ENCODE measurements at regions not wholly inside any gene's neighbourhood (a gene's known extent, or its start where the extent isn't known, plus 50 kb on each side); places are given as distances from the start of the nearest gene placed in this dataset.
A peak's percentile ranks its signal among the peaks of the same experiment; 100 is the strongest.

GRCh38 chr20:24131684-24132083, 143.1 kb upstream of the GGTLC1 start:
- peak overlapping the region; percentile 5 to 45 for H3K27ac Mint-ChIP-seq

GRCh38 chr20:24131281-24131680, 142.7 kb upstream of the GGTLC1 start:
- Histone ChIP-seq H3K4me3 (ENCODE audit: control insufficient read depth in 1 of 2, extremely low read depth in 1 of 2, low read length in 1 of 2) (no peak overlapping the region), H3K9me3 (no peaks in the 10 kb centered on the region), H3K27me3 (replicated peaks in 1 of 2; ENCODE audit: control insufficient read depth in 2 of 2, extremely low read depth in 1 of 2, insufficient read depth in 2 of 2, low read length in 1 of 2) (no peaks in the 10 kb centered on the region), H3K36me3 (ENCODE audit: control insufficient read depth in 2 of 2, extremely low read depth in 1 of 2, insufficient read depth in 1 of 2, low read length in 1 of 2) (no peaks in the 10 kb centered on the region), H3K27ac (ENCODE audit: low read length) (no peak overlapping the region), H3K4me1 (ENCODE audit: control insufficient read depth in 1 of 2, extremely low read depth in 1 of 2, insufficient read depth in 2 of 2, low read length in 2 of 2) (peaks cover 0 to 11% of the 10 kb centered on the region in 2 experiments)
- POLR2A ChIA-PET: no interaction called here
- ATAC-seq (replicated peaks in 1 of 4): no peak
- CTCF ChIA-PET: no interaction called here
- no peaks in the 10 kb centered on the region for H3K36me3 Mint-ChIP-seq
- no peak overlapping the region for H3K27ac Mint-ChIP-seq
- no peak for DNase-seq
- WGBS (ENCODE audit: insufficient coverage): 100% methylated on average over 2 of the region's 4 CpGs
- H3K4me1 Mint-ChIP-seq: peaks cover 0 to 9% (median 5%) of the 10 kb centered on the region in 3 donors
- no peaks in the 10 kb centered on the region for H3K9me3 Mint-ChIP-seq
- H3K4me3 Mint-ChIP-seq: no peak overlapping the region
- H3K27me3 Mint-ChIP-seq: peaks cover 0 to 3% of the 10 kb centered on the region in 2 donors

More at GRCh38 chr20:24131684-24132083, 143.1 kb upstream of the GGTLC1 start:
- DNase-seq (no peak), ATAC-seq (replicated peaks in 1 of 4) (no peak)
- H3K4me3 ChIP-seq (ENCODE audit: control insufficient read depth in 1 of 2, extremely low read depth in 1 of 2, low read length in 1 of 2): no peak overlapping the region
- H3K36me3 ChIP-seq (ENCODE audit: control insufficient read depth in 2 of 2, extremely low read depth in 1 of 2, insufficient read depth in 1 of 2, low read length in 1 of 2): no peaks in the 10 kb centered on the region
- Mint-ChIP-seq H3K36me3 (no peaks in the 10 kb centered on the region), H3K9me3 (no peaks in the 10 kb centered on the region), H3K4me3 (no peak overlapping the region), H3K27me3 (no peaks in the 10 kb centered on the region), H3K4me1 (peaks cover 0 to 9% (median 5%) of the 10 kb centered on the region in 3 donors)
- H3K27me3 ChIP-seq (replicated peaks in 1 of 2; ENCODE audit: control insufficient read depth in 2 of 2, extremely low read depth in 1 of 2, insufficient read depth in 2 of 2, low read length in 1 of 2): no peaks in the 10 kb centered on the region
- H3K9me3 ChIP-seq: no peaks in the 10 kb centered on the region
- ChIA-PET POLR2A (no interaction called here), CTCF (interaction anchor here in 1 of 2 donors (0.7 kb wide), 1 partner anchor 821 kb away, joined by 4 read pairs; no protein-coding TSS in a partner anchor)
- 33% methylated on average over 1 of the region's 1 CpG for WGBS (ENCODE audit: insufficient coverage)
- H3K27ac ChIP-seq (ENCODE audit: low read length): no peak overlapping the region
- peaks cover 0 to 11% of the 10 kb centered on the region in 2 experiments for H3K4me1 ChIP-seq (ENCODE audit: control insufficient read depth in 1 of 2, extremely low read depth in 1 of 2, insufficient read depth in 2 of 2, low read length in 2 of 2)

GRCh38 chr20:24129641-24130040, 141.1 kb upstream of the GGTLC1 start:
- Mint-ChIP-seq H3K4me3 (no peak overlapping the region), H3K27ac (no peak overlapping the region), H3K36me3 (no peaks in the 10 kb centered on the region), H3K27me3 (peaks cover 3 to 8% of the 10 kb centered on the region in 2 donors), H3K9me3 (no peaks in the 10 kb centered on the region), H3K4me1 (peaks cover 0 to 9% (median 5%) of the 10 kb centered on the region in 3 donors)
- Histone ChIP-seq H3K36me3 (ENCODE audit: control insufficient read depth in 2 of 2, extremely low read depth in 1 of 2, insufficient read depth in 1 of 2, low read length in 1 of 2) (no peaks in the 10 kb centered on the region), H3K27ac (ENCODE audit: low read length) (no peak overlapping the region), H3K4me1 (ENCODE audit: control insufficient read depth in 1 of 2, extremely low read depth in 1 of 2, insufficient read depth in 2 of 2, low read length in 2 of 2) (no peaks in the 10 kb centered on the region), H3K27me3 (replicated peaks in 1 of 2; ENCODE audit: control insufficient read depth in 2 of 2, extremely low read depth in 1 of 2, insufficient read depth in 2 of 2, low read length in 1 of 2) (peaks cover 0 to 6% of the 10 kb centered on the region in 2 experiments), H3K9me3 (no peaks in the 10 kb centered on the region), H3K4me3 (ENCODE audit: control insufficient read depth in 1 of 2, extremely low read depth in 1 of 2, low read length in 1 of 2) (no peak overlapping the region)
- no CpG with 5 or more reads among the region's 1 CpG for WGBS (ENCODE audit: insufficient coverage)
- ATAC-seq (replicated peaks in 1 of 4): no peak
- CTCF ChIA-PET: interaction anchor here in 1 of 2 donors (0.6 to 0.7 kb wide), 2 partner anchors 183 to 191 kb away, joined by 5 to 6 read pairs; no protein-coding TSS in a partner anchor
- POLR2A ChIA-PET: no interaction called here
- DNase-seq: no peak

- no peaks in the 10 kb centered on the region for H3K36me3 Mint-ChIP-seq
- Histone ChIP-seq H3K27ac (ENCODE audit: low read length) (no peak overlapping the region), H3K4me1 (ENCODE audit: control insufficient read depth in 1 of 2, extremely low read depth in 1 of 2, insufficient read depth in 2 of 2, low read length in 2 of 2) (no peaks in the 10 kb centered on the region), H3K27me3 (replicated peaks in 1 of 2; ENCODE audit: control insufficient read depth in 2 of 2, extremely low read depth in 1 of 2, insufficient read depth in 2 of 2, low read length in 1 of 2) (peaks cover 0 to 8% of the 10 kb centered on the region in 2 experiments), H3K36me3 (ENCODE audit: control insufficient read depth in 2 of 2, extremely low read depth in 1 of 2, insufficient read depth in 1 of 2, low read length in 1 of 2) (no peaks in the 10 kb centered on the region), H3K4me3 (ENCODE audit: control insufficient read depth in 1 of 2, extremely low read depth in 1 of 2, low read length in 1 of 2) (no peak overlapping the region), H3K9me3 (no peaks in the 10 kb centered on the region)
- DNase-seq (no peak), ATAC-seq (replicated peaks in 1 of 4) (no peak)
- H3K4me1 Mint-ChIP-seq: peaks cover 0 to 4% (median 0%) of the 10 kb centered on the region in 3 donors
- H3K4me3 Mint-ChIP-seq: no peak overlapping the region
- H3K9me3 Mint-ChIP-seq: no peaks in the 10 kb centered on the region
- no peak overlapping the region for H3K27ac Mint-ChIP-seq
- 65% methylated on average over 5 of the region's 10 CpGs for WGBS (ENCODE audit: insufficient coverage)
- ChIA-PET CTCF (no interaction called here), POLR2A (no interaction called here)
- peaks cover 14 to 25% of the 10 kb centered on the region in 2 donors for H3K27me3 Mint-ChIP-seq
These were observed 136.5 kb upstream of the GGTLC1 start for GRCh38 chr20:24124951-24125650.

- no peak overlapping the region for H3K4me3 ChIP-seq (ENCODE audit: control insufficient read depth in 1 of 2, extremely low read depth in 1 of 2, low read length in 1 of 2)
- Mint-ChIP-seq H3K4me1 (peaks cover 0 to 4% (median 0%) of the 10 kb centered on the region in 3 donors), H3K9me3 (no peaks in the 10 kb centered on the region), H3K27ac (no peak overlapping the region), H3K27me3 (peaks cover 18 to 25% of the 10 kb centered on the region in 2 donors), H3K4me3 (no peak overlapping the region), H3K36me3 (no peaks in the 10 kb centered on the region)
- H3K4me1 ChIP-seq (ENCODE audit: control insufficient read depth in 1 of 2, extremely low read depth in 1 of 2, insufficient read depth in 2 of 2, low read length in 2 of 2): no peaks in the 10 kb centered on the region
- 100% methylated on average over 2 of the region's 4 CpGs for WGBS (ENCODE audit: insufficient coverage)
- H3K9me3 ChIP-seq: no peaks in the 10 kb centered on the region
- no peak overlapping the region for H3K27ac ChIP-seq (ENCODE audit: low read length)
- POLR2A ChIA-PET: no interaction called here
- no peak for DNase-seq
- ATAC-seq (replicated peaks in 1 of 4): no peak
- no peaks in the 10 kb centered on the region for H3K36me3 ChIP-seq (ENCODE audit: control insufficient read depth in 2 of 2, extremely low read depth in 1 of 2, insufficient read depth in 1 of 2, low read length in 1 of 2)
- CTCF ChIA-PET: no interaction called here
- peaks cover 0 to 14% of the 10 kb centered on the region in 2 experiments for H3K27me3 ChIP-seq (replicated peaks in 1 of 2; ENCODE audit: control insufficient read depth in 2 of 2, extremely low read depth in 1 of 2, insufficient read depth in 2 of 2, low read length in 1 of 2)
These were observed 135.4 kb upstream of the GGTLC1 start for GRCh38 chr20:24124003-24124402.

GRCh38 chr20:24118441-24119175, 130.0 kb upstream of the GGTLC1 start:
- WGBS (ENCODE audit: insufficient coverage): 61% methylated on average over 10 of the region's 16 CpGs
- H3K36me3 Mint-ChIP-seq: no peaks in the 10 kb centered on the region
- no peaks in the 10 kb centered on the region for H3K9me3 ChIP-seq
- no peak overlapping the region for H3K4me3 Mint-ChIP-seq
- DNase-seq (no peak), ATAC-seq (replicated peaks in 1 of 4) (no peak)
- H3K4me1 Mint-ChIP-seq: peaks cover 1 to 10% (median 2%) of the 10 kb centered on the region in 3 donors
- H3K9me3 Mint-ChIP-seq: no peaks in the 10 kb centered on the region
- H3K27me3 ChIP-seq (replicated peaks in 1 of 2; ENCODE audit: control insufficient read depth in 2 of 2, extremely low read depth in 1 of 2, insufficient read depth in 2 of 2, low read length in 1 of 2): peaks cover 0 to 15% of the 10 kb centered on the region in 2 experiments
- H3K36me3 ChIP-seq (ENCODE audit: control insufficient read depth in 2 of 2, extremely low read depth in 1 of 2, insufficient read depth in 1 of 2, low read length in 1 of 2): no peaks in the 10 kb centered on the region
- H3K27ac Mint-ChIP-seq: no peak overlapping the region
- no peak overlapping the region for H3K4me3 ChIP-seq (ENCODE audit: control insufficient read depth in 1 of 2, extremely low read depth in 1 of 2, low read length in 1 of 2)
- no peaks in the 10 kb centered on the region for H3K4me1 ChIP-seq (ENCODE audit: control insufficient read depth in 1 of 2, extremely low read depth in 1 of 2, insufficient read depth in 2 of 2, low read length in 2 of 2)
- H3K27ac ChIP-seq (ENCODE audit: low read length): no peak overlapping the region
- H3K27me3 Mint-ChIP-seq: peaks cover 23 to 27% of the 10 kb centered on the region in 2 donors
- CTCF ChIA-PET: no interaction called here
- POLR2A ChIA-PET: interaction anchor here in 1 of 2 donors (0.6 kb wide), 1 partner anchor 1080 kb away, joined by 3 read pairs; no protein-coding TSS in a partner anchor
